Trophoblast cell (in vitro differentiated cells and primary cell): ENCODE measurements at regions not wholly inside any gene's neighbourhood (a gene's known extent, or its start where the extent isn't known, plus 50 kb on each side); places are given as distances from the start of the nearest gene placed in this dataset.

ENCODE experiments used
- DNase-seq, 2 donors: peaks; one replicate each; pipeline ENCODE4 v3.0.0-alpha.2; 2016
- H2AFZ ChIP-seq: 2 replicates; pipeline ENCODE4 v1.6.1; 2013; ENCODE audit warnings: low read length, moderate library complexity, mild to moderate bottlenecking; ENCODE audit not compliant: insufficient read depth, poor library complexity
- H2AK5ac ChIP-seq: 2 replicates; pipeline ENCODE4 v1.6.1; 2013; ENCODE audit warnings: mild to moderate bottlenecking, low read length
- H2BK120ac ChIP-seq: 2 replicates; pipeline ENCODE4 v1.6.1; 2013; ENCODE audit warnings: low read length, mild to moderate bottlenecking, moderate library complexity; ENCODE audit not compliant: insufficient read depth, poor library complexity
- H2BK12ac ChIP-seq: 2 replicates; pipeline ENCODE4 v1.6.1; 2013; ENCODE audit warnings: mild to moderate bottlenecking, low read length, moderate library complexity
- H2BK5ac ChIP-seq: 2 replicates; pipeline ENCODE4 v1.6.1; 2013; ENCODE audit warnings: low read length, low read depth, moderate library complexity, mild to moderate bottlenecking; ENCODE audit not compliant: poor library complexity
- H3K14ac ChIP-seq: 2 replicates; pipeline ENCODE4 v1.6.1; 2013; ENCODE audit warnings: mild to moderate bottlenecking, low read length
- H3K18ac ChIP-seq: 2 replicates; pipeline ENCODE4 v1.6.1; 2013; ENCODE audit warnings: mild to moderate bottlenecking, low read length
- H3K23ac ChIP-seq: 2 replicates; pipeline ENCODE4 v1.6.1; 2013; ENCODE audit warnings: low read length
- H3K27ac ChIP-seq: 2 replicates; pipeline ENCODE4 v1.5.1; 2013; ENCODE audit warnings: low read depth, mild to moderate bottlenecking, inconsistent platforms, low read length, moderate library complexity
- H3K27me3 ChIP-seq: 2 replicates; pipeline ENCODE4 v1.6.1; 2013; ENCODE audit warnings: inconsistent platforms, mild to moderate bottlenecking, low read length, moderate library complexity; ENCODE audit not compliant: insufficient read depth
- H3K36me3 ChIP-seq, 2 experiments: 1 replicate in 1 of 2; 2 replicates in 1 of 2; pipeline ENCODE4 v1.6.1; 2013; ENCODE audit warnings: low read length in 2 of 2, mild to moderate bottlenecking in 2 of 2, moderate library complexity in 1 of 2; ENCODE audit not compliant: insufficient read depth in 2 of 2, control insufficient read depth in 1 of 2
- H3K4ac ChIP-seq: 2 replicates; pipeline ENCODE4 v1.6.1; 2013; ENCODE audit warnings: low read depth, mild to moderate bottlenecking, low read length, moderate library complexity
- H3K4me1 ChIP-seq, 2 experiments: 1 replicate in 1 of 2; 2 replicates in 1 of 2; pipeline ENCODE4 v1.6.1; 2013; ENCODE audit warnings: low read length in 2 of 2, mild to moderate bottlenecking in 2 of 2, moderate library complexity in 1 of 2; ENCODE audit not compliant: insufficient read depth in 2 of 2, control insufficient read depth in 1 of 2
- H3K4me2 ChIP-seq: 2 replicates; pipeline ENCODE4 v1.6.1; 2013; ENCODE audit warnings: inconsistent platforms, mild to moderate bottlenecking, low read length, moderate library complexity
- H3K4me3 ChIP-seq: 2 replicates; pipeline ENCODE4 v1.5.1; 2013; ENCODE audit warnings: mild to moderate bottlenecking, low read depth, low read length, inconsistent platforms
- H3K79me1 ChIP-seq: one replicate; pipeline ENCODE4 v1.6.1; 2013; ENCODE audit warnings: low read length
- H3K79me2 ChIP-seq: 2 replicates; pipeline ENCODE4 v1.6.1; 2013; ENCODE audit warnings: low read length, mild to moderate bottlenecking; ENCODE audit not compliant: control insufficient read depth, insufficient read depth, poor library complexity
- H3K9ac ChIP-seq: 2 replicates; pipeline ENCODE4 v1.6.1; 2013; ENCODE audit warnings: mild to moderate bottlenecking, low read length
- H3K9me3 ChIP-seq: 2 replicates; pipeline ENCODE4 v1.6.1; 2013; ENCODE audit warnings: low read depth, mild to moderate bottlenecking, control low read depth, inconsistent platforms, low read length; ENCODE audit not compliant: insufficient read depth
- H4K12ac ChIP-seq: 2 replicates; pipeline ENCODE4 v1.6.1; 2013; ENCODE audit warnings: low read depth, mild to moderate bottlenecking, low read length, moderate library complexity
- H4K8ac ChIP-seq: 2 replicates; pipeline ENCODE4 v1.6.1; 2013; ENCODE audit warnings: low read depth, mild to moderate bottlenecking, low read length, moderate library complexity
- H4K91ac ChIP-seq: one replicate; pipeline ENCODE4 v1.6.1; 2013; ENCODE audit warnings: low read depth, mild to moderate bottlenecking, low read length, moderate library complexity
- WGBS: extraction: QIAGEN DNeasy Blood & Tissue Kit; methylation state at CpG from one replicate; pipeline ENCODE4 v1.1.7; 2013; ENCODE audit warnings: missing lambda C conversion rate; ENCODE audit not compliant: insufficient read length, insufficient coverage; ENCODE audit errors: extremely low coverage; 5-methylcytosine and 5-hydroxymethylcytosine counted together

DNA sequence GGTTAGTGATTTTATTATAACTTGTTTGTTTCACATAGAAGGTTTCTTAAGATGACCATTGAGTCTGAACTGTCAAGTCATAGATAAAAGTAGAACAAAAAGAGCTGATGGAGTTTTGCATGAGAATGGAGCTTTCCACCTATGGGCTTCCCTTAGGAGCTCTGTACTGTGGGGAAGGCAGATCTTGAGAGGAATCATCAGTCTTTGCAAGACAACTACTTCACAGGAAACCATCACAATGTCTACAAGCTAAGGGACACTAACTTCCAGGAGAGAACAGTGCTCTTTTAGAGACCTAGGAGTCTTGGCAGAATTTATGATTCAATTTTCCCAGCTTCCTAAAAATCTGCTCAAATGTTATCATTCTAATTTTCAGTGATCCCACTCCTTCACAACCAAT, 78.2 kb downstream of the FBXO5 start:
- H3K9me3 ChIP-seq = no peaks in the 10 kb centered on the region
- H3K27me3 ChIP-seq = no peaks in the 10 kb centered on the region
- no peaks in the 10 kb centered on the region for H3K4me1 ChIP-seq
- H3K23ac ChIP-seq = no peak overlapping the region
- H2AK5ac ChIP-seq = no peak overlapping the region
- H4K8ac ChIP-seq = no peak overlapping the region
- no peak overlapping the region for H2BK5ac ChIP-seq
- H3K4me2 ChIP-seq = no peak overlapping the region
- H2BK12ac ChIP-seq = no peak overlapping the region
- H3K27ac ChIP-seq = no peak overlapping the region
- H3K79me1 ChIP-seq = no peaks in the 10 kb centered on the region
- no peak overlapping the region for H2BK120ac ChIP-seq
- H3K14ac ChIP-seq = no peak overlapping the region
- H3K18ac ChIP-seq = no peak overlapping the region
- no peak overlapping the region for H3K4ac ChIP-seq
- H4K91ac ChIP-seq = no peak overlapping the region
- no peak overlapping the region for H4K12ac ChIP-seq
- no peak overlapping the region for H2AFZ ChIP-seq
- H3K36me3 ChIP-seq = no peaks in the 10 kb centered on the region
- H3K79me2 ChIP-seq = no peaks in the 10 kb centered on the region
- no peak overlapping the region for H3K4me3 ChIP-seq
- DNase-seq = no peak
- H3K9ac ChIP-seq = no peak overlapping the region

DNA sequence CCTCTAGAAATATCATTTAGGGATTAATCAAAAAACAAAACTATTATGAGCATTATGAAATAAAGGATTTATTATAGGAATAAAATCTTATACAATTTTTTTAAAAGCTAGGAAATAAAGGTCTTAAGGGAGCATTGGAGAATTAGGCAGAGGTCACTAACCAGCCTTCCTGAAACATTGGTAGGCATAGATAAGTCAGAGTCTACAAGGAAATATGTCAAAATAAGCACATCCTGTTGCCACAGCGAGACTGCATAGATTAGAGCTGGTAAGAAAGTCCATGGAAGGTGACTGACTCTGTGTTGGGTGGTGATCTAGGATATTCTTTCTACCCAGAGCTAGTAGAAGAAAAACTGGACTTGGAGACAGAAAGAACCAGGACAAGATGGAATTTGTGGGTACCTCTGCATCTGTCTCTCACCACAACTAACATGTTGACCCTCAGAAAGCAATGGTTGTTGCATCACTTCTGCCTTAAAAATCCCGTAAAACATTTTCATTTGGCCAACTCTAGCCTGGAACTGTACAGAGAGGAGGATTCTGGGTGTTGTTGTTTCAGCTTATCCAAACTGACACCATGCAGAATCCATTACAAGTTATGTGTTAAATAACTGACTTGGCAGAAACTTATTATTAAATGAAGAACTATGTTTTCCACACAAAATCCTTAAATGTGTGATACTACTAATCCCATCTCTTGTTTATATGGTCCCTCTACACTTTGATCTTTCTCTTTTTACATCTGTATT, 77.1 kb downstream of the FBXO5 start:
- H3K27me3 ChIP-seq = no peaks in the 10 kb centered on the region
- H2BK12ac ChIP-seq = no peak overlapping the region
- no peak overlapping the region for H2AK5ac ChIP-seq
- no peak overlapping the region for H3K9ac ChIP-seq
- H3K4me2 ChIP-seq = no peak overlapping the region
- H3K79me2 ChIP-seq = no peaks in the 10 kb centered on the region
- no peak overlapping the region for H4K91ac ChIP-seq
- H2BK5ac ChIP-seq = no peak overlapping the region
- H3K4me3 ChIP-seq = no peak overlapping the region
- H2AFZ ChIP-seq = no peak overlapping the region
- no peaks in the 10 kb centered on the region for H3K79me1 ChIP-seq
- H3K14ac ChIP-seq = no peak overlapping the region
- no peak for DNase-seq
- H3K27ac ChIP-seq = no peak overlapping the region
- no peak overlapping the region for H3K23ac ChIP-seq
- H4K12ac ChIP-seq = no peak overlapping the region
- no peak overlapping the region for H3K18ac ChIP-seq
- no peaks in the 10 kb centered on the region for H3K4me1 ChIP-seq
- no peak overlapping the region for H2BK120ac ChIP-seq
- no CpG with 5 or more reads among the region's 2 CpGs for WGBS
- no peak overlapping the region for H4K8ac ChIP-seq
- no peaks in the 10 kb centered on the region for H3K36me3 ChIP-seq
- H3K9me3 ChIP-seq = no peaks in the 10 kb centered on the region
- no peak overlapping the region for H3K4ac ChIP-seq

DNA sequence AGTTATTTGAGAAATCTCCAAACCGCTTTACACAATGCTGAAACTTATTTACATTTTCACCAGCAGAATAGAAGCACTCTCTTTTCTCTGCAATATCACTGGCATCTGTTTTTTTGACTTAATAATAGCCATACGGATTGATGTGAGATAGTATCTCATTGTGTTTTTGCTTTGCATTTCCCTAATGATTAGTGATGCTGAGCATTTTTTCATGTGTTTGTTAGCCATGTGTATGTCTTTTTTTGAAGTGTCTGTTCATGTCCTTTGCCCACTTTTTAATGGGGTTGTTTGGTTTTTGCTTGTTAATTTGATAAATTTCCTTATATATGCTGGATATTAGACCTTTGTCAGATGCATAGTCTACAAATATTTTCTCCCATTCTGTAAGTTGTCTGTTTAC, 73.6 kb downstream of the FBXO5 start:
- no peak overlapping the region for H4K8ac ChIP-seq

DNA sequence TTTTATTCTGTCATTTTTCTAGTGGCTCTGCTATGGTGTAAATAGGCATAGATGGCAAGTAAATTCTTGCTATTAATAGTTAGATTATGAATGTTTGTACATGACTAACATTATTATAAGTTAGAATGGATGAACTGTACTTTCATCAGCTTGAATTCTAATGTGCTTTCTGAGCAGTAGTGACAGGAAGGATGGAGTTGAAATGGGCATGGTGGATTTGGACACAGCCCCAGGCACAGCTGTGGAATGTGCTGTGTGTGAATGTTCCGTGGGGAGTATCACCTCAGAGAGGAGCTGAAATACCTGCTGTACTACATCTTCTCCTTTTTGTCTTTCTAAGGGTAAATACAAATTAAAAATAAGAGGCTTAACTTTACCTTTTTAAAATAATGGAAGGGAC, 66.8 kb downstream of the FBXO5 start:
- no CpG with 5 or more reads among the region's 1 CpG for WGBS

More for the DNA sequence above, 73.6 kb downstream of the FBXO5 start:
- Histone ChIP-seq H3K4me2 (no peak overlapping the region), H3K4ac (no peak overlapping the region), H2BK12ac (no peak overlapping the region), H3K4me3 (no peak overlapping the region), H3K9ac (no peak overlapping the region), H3K18ac (no peak overlapping the region), H3K27ac (no peak overlapping the region), H3K79me2 (no peaks in the 10 kb centered on the region), H3K79me1 (no peaks in the 10 kb centered on the region), H2AFZ (no peak overlapping the region), H3K36me3 (no peaks in the 10 kb centered on the region), H3K4me1 (no peaks in the 10 kb centered on the region), H4K91ac (no peak overlapping the region), H3K14ac (no peak overlapping the region), H2BK120ac (no peak overlapping the region), H3K27me3 (no peaks in the 10 kb centered on the region), H3K23ac (no peak overlapping the region), H2AK5ac (no peak overlapping the region), H3K9me3 (peaks cover 2% of the 10 kb centered on the region), H4K12ac (no peak overlapping the region), H2BK5ac (no peak overlapping the region)
- WGBS = no CpG with 5 or more reads among the region's 2 CpGs
- no peak for DNase-seq

More for the DNA sequence above, 66.8 kb downstream of the FBXO5 start:
- H3K27ac ChIP-seq = no peak overlapping the region
- no peak overlapping the region for H3K14ac ChIP-seq
- no peak overlapping the region for H2AK5ac ChIP-seq
- peaks cover 7% of the 10 kb centered on the region for H3K9me3 ChIP-seq
- no peak overlapping the region for H3K4me3 ChIP-seq
- H4K91ac ChIP-seq = no peak overlapping the region
- H3K4ac ChIP-seq = no peak overlapping the region
- H3K4me1 ChIP-seq = no peaks in the 10 kb centered on the region
- H3K79me2 ChIP-seq = no peaks in the 10 kb centered on the region
- H2BK5ac ChIP-seq = no peak overlapping the region
- no peak overlapping the region for H4K8ac ChIP-seq
- H3K18ac ChIP-seq = no peak overlapping the region
- H2AFZ ChIP-seq = no peak overlapping the region
- H3K9ac ChIP-seq = no peak overlapping the region
- H3K27me3 ChIP-seq = no peaks in the 10 kb centered on the region
- H3K4me2 ChIP-seq = no peak overlapping the region
- no peaks in the 10 kb centered on the region for H3K36me3 ChIP-seq
- H2BK120ac ChIP-seq = no peak overlapping the region
- no peaks in the 10 kb centered on the region for H3K79me1 ChIP-seq
- no peak overlapping the region for H3K23ac ChIP-seq
- H2BK12ac ChIP-seq = no peak overlapping the region
- DNase-seq = no peak
- no peak overlapping the region for H4K12ac ChIP-seq
